ENCODE measurements at regions not wholly inside any gene's neighbourhood (a gene's known extent, or its start where the extent isn't known, plus 50 kb on each side); places are given as distances from the start of the nearest gene placed in this dataset.

DNA sequence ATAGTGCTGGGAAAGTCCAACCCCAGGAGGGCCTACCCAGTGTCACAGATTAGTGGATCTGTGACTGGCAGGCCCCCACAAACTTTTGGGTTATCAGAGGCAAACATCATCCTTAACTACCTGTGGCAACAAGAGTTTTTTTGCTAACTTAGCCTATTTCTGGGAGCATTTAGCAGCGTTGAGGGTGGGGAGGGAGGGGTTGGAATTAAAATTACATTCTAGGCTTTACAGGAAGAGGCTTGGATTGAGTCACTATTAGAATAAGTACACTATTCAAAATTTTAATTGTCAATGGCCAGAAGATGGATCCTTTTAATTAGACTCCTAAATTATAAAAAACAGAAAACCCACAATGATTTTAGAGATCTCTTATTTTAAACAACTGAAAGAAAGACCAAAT, 267.9 kb upstream of the NPSR1 start:
- no peak for DNase-seq (ENCODE audit: low read depth in 2 of 2)

DNA sequence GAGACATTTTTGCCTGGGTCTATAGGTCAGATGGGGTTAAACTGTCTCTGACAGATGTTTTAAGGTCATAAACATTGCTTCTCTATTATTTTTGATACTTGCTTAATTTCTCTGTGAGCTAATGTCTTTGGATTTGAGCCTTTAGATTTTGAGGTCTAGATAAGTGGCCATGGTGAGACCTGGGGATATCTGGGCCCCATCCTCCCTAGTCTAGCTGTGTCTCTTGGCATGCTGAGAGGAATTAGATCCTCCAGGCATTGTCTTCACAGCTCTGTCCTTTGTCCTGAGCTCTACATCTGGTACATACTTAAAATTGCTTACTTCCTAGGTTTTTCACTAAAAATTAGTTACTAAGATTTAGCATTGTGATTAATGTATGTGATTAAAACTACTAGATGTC, 265.0 kb upstream of the NPSR1 start:
- DNase-seq (ENCODE audit: low read depth in 2 of 2), result no peak

DNA sequence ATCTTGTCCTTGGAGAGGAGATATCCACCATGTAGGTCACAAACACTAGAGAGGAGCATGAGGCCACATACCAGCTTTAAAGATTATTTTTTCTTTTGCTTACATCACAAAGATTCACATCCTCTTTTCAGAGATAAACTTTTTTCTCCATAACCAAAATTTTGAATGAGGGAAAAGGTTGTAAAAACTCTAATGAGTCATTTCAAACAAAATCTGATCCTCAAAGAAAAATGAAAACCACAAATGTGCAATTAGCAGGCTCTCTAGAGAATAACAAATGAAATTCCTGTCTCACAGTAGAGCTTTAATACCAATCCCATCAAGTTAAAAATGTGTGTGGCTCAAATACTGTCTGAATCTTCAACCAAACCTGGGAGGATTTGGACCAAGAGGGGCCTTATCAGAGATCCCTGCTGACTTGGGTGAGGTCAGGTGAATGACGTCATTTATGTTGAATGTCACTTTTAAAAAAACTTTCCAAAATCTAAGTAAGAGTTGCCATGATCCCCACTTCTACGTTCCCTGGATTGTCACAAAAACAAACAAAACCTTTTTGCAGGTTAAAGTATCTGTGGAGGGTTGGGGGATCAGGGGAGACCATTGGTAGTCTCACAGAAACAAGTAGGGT, 261.5 kb upstream of the NPSR1 start:
- no peak for DNase-seq (ENCODE audit: low read depth in 2 of 2)

DNA sequence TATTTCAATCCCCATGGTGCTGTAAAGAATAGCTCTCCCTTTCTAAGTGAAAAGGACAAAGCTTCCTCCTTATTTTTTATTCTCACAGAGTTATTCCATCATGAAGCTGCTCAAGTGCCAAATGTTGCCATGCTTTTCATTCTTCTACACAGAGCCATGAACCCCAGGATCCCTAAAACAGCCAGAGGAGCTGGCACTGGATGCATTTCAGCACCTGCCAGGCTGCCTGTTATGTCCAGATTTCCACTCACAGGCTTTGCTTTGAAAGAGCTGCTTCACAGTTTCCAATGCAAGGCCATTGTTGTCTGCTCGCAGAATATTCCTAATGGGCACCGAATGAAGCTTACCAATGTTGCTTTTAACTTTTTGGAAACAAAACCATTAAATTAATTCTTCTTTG, 256.2 kb upstream of the NPSR1 start:
- DNase-seq (ENCODE audit: low read depth in 2 of 2), result no peak

DNA sequence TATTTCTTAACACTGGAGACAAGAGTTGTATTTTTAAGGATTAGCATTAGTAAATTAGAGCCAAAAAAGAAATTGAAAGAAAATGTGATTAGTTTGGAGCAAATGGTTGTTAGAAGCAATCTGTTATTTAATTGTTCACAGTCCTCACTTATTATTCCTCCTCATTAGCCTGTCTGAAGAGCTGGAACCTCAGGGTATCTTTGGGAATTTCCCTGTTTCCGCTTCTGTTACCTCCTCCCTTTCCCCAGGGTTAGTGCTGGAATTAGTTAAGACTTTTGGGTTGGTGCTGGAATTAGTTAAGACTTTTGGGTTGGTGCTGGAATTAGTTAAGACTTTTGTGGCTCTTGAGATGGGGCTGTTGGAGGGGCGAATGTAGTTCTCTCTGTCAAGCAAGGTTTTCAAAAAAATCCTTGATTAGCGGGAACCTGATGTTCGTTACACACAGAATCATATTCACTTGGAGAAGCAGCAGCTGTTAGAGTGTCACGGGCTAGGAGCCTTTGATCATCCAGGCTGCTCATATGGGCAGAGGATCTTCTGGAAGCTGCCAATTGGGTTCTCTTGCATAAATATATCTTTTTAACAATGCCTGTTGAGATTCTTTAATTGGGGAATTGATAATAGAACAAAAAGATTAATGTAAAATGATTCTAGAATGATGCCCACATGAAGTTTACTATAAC, 251.0 kb upstream of the NPSR1 start:
- DNase-seq (ENCODE audit: low read depth in 2 of 2), result no peak

DNA sequence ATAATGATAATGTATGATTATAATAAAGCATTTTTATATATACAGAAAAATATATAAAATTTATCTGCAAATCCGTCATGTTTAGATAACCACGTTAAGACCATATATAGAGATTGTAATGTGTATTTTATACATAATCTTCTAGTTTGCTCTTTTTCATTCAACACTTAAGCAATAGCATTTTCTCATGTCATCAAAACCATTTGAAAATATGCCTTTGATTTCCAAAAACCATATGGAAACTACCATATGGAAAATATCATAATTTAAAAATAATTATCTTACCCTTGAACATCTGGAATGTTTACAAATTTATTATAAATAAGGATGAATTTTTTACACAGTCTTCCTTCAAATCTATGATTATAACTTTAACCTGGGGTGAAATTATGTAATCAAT, 250.4 kb upstream of the NPSR1 start:
- DNase-seq (ENCODE audit: low read depth in 2 of 2), result no peak

DNA sequence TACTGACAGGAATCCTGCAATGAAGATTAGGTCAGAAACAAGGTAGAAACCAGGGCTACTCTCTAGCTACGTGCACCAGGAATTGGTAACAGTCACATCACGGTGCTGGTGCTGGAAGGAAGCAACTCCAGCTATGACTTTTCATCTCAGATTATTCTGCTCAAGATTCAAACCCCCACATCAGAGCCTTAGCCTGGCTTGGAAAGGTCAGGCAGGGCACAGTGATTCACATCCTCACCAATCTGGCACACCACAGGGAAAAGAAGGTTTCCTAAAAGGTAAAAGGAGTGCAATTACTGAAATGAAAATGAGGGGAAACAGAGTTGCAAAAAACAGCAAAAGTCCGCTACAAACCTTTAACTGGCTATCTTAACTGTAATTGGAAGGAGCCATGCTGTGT, 240.2 kb upstream of the NPSR1 start:
- no peak for DNase-seq (ENCODE audit: low read depth in 2 of 2)

DNA sequence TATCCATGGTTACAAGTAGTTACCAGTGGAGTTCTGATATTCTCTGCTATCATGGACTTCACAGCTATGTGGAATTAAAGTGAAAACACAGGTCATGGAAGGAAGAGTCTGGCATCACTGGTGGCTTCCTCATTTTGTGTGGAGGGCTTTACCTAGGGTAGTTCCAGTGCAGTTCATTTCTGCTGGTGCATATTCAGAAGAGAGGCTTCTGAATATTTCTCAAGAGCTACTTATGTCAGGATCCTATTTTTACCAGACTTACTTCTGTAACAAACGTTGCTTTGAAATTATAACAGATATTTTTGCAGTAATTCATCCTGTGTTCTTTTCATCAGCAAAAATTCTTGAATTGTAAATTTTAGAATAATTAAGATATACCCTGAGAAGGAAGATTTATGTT, 236.5 kb upstream of the NPSR1 start:
- DNase-seq (ENCODE audit: low read depth in 2 of 2), result no peak

DNA sequence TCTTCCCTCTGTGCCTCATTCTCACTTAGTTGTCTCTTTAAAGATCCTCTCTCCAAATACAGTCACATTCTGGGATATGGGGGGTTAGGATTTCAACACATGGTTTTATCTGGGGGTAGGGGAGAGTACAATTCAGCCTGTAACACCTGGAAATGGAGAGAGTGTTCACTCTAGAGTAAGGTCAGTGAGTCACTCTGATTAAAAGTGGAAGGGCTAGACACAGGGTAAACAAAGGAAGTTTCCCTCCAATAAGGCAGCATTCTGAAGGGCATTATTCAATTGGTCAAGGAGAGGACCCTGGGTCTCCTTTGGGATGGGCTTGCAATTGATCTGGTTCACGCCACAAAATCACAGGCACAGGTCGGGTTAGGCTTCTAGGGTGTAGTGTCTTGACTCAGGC, 232.8 kb upstream of the NPSR1 start:
- DNase-seq (ENCODE audit: low read depth in 2 of 2), result no peak

DNA sequence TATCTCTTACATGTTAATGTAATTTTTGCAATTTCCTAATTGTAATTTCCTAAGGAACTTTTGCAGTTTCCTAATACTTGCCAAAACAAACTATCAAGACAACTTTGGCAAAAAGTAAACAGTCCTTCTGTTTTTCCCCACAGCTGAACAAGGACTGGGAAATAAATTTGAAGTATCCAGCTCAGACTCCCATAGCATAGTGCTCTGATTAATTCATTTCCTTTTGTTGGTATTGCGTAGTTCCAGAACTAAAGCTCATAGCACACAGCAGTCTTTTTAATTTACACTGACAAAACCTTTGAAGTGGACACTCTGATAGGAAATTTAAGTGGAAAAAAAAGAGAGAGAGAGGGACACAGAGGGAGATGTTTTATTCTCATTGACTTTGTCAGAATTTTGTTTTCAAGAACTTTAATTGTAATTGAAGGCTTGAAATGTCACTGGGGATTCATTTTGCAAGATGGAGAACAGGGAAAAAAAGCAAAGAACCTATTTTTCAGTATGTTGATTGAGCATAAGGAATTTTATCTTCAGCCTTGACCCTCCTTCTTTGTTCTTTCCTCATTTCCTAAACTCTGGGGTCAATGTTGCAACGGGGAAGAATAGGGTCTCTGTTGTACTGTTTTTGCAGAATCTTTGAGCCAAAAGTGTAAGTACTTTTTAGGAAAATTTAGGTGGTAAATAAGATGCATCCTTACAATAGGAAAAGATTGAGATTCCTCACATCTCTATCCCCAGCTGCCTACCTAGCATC, 232.2 kb upstream of the NPSR1 start:
- no peak for DNase-seq (ENCODE audit: low read depth in 2 of 2)

DNA sequence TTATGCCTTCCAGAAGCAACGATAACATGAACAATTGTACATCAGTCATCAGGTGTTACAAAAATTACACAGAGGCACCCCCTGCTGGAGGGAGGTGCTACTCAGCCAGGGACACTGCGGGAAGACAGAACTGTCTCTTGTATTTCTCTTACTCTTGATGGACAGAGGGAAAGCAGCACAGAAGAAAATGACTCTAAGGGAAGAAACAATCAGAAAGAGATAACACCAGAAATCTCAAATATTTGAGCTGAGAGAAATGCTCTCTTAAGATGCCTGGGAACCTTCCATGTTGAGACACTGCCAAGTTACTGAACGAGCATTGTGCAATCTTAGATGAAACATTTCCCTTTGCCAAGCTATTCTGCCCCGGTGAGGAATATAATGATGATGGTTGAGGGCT, 227.6 kb upstream of the NPSR1 start:
- peak; percentile 28 to 45 for DNase-seq (ENCODE audit: low read depth in 2 of 2)

DNA sequence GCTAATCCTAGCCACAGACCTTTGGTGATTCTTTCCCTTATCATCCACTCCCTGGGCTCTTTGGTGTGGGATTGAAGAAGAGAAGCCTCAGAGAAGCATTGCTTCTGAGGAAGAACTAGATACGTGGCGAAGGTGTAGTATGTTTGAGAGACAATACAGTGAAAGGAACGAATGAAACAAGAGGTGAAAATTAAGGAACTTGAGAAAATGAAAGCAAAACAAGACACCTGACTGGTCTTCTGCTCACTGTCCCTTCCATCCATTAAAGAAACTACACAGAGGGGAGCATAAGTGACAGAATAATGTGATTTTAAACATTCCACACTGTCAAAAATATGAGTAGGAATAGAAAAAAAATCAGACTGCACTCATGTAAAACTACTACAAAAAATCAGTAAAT, 219.6 kb upstream of the NPSR1 start:
- DNase-seq (ENCODE audit: low read depth in 2 of 2), result no peak

DNA sequence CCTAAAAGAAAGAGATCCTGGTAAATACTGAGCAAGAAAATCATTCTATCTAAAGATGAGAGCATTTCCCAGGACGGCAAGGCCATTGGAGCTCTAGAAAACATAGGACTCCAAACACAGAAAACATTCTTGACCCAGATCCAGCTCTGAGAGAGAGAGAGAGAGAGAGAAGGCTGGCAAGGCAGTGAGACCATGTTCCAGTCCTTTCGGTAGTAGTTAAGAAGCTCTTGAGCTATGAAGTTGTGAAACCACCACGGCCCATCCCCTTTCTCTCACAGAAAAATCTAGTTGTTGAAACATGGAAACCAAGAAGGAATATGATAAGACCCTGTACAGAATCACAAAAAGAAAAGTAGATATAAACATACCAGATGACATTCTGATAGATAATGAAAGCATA, 212.4 kb upstream of the NPSR1 start:
- DNase-seq (ENCODE audit: low read depth in 2 of 2), result no peak

DNA sequence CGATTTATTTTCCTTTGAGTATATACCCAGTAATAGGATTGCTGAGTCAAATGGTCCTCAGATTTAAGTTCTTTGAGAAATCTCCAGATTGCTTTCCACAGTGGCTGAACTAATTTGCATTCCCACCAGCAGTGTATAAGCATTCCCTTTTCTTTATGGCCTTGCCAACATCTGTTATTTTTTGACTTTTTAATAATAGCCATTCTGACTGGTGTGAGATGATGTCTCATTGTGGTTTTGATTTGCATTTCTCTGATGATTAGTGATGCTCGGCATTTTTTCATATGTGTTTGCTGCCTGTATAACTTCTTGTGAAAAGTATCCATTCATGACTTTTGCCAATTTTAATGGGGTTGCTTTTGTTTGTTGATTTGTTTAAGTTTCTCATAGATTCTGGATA, 209.5 kb upstream of the NPSR1 start:
- DNase-seq (ENCODE audit: low read depth in 2 of 2), result peak; percentile 8

DNA sequence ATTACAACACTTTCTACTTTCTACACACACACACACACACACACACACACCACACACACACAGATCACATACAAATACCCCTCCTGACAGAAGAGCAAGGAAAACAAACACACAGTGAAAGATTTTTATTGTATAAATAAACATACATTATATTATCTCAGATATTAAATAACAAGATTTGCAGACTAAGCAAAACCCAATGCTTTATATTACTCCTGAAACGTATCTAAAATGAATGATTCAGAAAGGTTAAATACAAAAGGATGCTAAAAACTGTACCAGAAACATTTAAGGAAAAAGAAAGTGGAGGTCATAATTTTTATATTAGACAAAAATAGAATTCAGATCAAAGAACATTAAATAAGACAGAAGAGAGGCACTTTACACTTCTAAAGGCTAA, 208.3 kb upstream of the NPSR1 start:
- DNase-seq (ENCODE audit: low read depth in 2 of 2), result no peak

DNA sequence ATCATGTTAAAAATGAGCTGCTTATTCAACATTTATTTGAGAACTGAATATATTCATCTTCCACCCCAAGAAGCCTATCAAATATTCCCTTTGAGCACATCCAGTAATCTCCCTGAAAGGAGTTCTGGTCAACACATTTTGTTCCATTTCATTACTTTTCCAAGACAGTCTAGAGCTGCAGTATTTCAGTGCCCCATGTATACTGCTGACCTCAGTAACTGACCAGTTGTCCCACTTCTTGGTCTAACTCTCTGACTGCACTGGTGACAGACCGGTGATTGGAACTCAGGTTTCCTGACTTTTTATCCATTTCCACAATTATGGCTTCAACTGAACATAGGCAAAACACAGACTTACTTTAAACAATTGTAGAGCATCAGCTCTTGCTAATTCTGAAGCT, 206.8 kb upstream of the NPSR1 start:
- no peak for DNase-seq (ENCODE audit: low read depth in 2 of 2)

DNA sequence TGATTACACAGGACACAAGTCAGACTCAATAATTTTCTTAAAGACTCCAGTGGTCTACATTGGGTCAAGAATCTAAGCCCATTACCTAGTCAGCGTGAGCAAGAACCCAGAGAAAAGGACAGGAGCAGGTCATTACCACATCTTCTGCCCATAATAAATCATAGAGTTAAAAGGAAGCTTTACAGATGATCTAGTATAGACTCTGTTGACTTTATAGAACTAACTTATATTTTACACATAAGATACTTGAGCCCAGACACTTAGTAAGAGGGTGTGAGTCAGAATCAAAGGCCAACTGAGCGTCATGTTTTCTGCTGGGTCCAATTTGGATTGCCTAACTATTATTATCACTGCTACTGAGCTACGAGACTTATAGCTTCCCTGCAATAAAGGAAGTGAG, 206.1 kb upstream of the NPSR1 start:
- peak in 1 of 2 experiments; percentile 14 for DNase-seq (ENCODE audit: low read depth in 2 of 2)

DNA sequence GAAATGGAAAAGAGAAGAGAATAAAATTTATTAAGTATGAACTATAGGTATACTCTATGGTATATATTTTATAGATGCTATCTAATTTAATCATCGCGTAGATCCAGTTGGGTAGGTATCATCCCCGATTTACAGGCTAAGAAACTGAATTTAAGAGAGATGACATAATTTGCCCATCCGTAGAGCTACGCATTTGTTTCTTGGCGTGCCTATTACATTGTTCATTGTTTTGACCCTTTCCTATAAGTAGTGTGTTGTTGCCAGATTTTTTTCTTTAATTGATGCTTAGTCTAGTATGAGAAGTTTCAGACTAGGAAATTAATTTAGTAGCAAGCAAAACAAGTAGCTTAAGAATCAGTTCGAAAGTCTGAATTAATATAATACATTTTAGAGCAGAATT, 205.7 kb upstream of the NPSR1 start:
- DNase-seq (ENCODE audit: low read depth in 2 of 2), result no peak

DNA sequence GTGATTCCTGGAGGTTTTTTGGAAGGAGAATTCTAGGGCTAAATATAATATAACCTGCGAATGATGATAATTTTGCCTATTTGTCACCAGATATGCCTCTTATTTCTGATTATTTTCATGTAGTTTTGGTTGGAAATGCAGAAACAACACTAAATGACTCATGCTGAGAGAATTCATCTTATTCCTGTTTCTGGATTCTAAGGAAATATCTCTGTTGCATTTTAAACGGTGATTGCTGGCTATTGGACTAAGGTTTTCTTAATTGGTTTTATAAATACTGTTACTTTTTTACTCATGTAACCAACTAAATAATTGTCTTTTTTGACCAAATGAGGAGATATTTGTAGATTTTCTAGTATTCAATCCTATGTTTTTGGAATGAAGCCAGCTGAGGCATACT, 204.9 kb upstream of the NPSR1 start:
- peak in 1 of 2 experiments; percentile 13 for DNase-seq (ENCODE audit: low read depth in 2 of 2)

DNA sequence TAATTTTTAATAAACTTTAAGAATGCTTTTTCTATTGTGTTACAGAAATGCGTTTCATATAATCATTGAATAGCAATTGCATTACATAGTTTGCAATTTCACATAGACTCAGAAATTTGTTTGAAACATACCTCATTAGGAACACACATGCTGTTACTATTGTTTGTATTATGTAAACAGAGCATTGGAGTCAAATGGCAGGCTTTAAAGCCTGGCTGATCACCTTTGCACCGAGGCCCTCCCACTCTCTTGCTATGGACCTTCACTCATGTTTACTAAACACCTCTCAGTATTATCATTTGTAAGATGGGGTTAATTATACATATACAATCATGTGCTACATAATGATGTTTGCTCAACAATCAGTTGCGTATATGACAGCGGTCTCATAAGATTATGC, 203.6 kb upstream of the NPSR1 start:
- DNase-seq (ENCODE audit: low read depth in 2 of 2), result no peak

DNA sequence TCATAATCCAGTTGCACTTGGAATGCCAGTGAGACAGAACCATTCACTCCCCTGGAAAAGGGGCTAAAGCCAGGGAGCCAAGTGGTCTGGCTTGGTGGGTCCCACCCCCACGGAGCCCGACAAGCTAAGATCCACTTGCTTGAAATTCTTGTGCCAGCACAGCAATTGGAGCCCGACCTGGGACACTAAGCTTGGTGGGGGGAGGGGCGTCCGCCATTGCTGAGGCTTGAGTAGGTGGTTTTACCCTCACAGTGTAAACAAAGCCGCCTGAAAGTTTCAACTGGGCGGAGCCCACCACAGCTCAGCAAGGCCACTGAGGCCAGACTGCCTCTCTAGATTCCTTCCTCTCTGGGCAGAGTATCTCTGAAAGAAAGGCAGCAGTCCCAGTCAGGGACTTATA, 200.7 kb upstream of the NPSR1 start:
- no peak for DNase-seq (ENCODE audit: low read depth in 2 of 2)

DNA sequence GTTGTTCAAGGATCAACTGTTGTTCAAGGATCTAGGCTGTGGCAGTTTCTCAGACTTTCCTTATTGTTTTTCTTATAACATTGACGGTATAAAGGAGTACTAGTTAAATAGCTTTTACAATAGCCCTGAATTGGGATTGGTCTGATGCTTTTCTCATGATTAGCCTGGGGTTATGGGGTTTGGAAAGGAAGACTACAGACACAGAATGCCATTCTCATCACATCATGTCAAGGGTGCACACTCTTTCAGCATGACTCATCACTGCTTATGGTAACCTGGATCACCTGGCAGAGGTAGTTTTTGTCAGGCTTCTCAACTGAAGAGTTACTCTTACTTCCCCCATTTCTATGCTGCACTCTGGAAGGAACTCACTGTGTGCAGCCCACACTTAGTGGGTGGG, 194.2 kb upstream of the NPSR1 start:
- DNase-seq (ENCODE audit: low read depth in 2 of 2), result no peak

DNA sequence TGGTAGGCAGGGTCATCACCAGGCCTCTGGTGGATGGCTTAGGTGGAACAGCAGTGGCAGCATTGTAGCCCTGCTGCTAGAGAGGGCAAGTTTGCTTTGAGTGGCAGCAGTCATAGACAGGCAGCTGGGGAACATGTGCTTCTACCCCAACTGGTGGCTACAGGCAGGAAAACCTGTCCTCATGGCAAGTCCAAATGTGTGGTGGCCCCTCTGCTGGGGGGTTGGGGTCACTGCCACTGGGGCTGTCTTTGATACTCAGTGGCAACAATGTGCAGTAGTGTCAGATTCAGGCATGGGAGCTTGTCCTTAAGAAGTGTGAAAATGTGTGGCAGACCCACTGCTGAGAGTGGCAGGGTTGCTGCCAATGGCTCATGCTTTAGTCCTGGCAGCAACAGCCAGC, 186.2 kb upstream of the NPSR1 start:
- no peak for DNase-seq (ENCODE audit: low read depth in 2 of 2)
